WTC11 (cell line): ENCODE measurements at regions not wholly inside any gene's neighbourhood (a gene's known extent, or its start where the extent isn't known, plus 50 kb on each side); places are given as distances from the start of the nearest gene placed in this dataset.

Experiments
- ATAC-seq: fragments of 200-7000 bp; cut with Tn5 transposase; 2 replicates; pipeline ENCODE4 v1.10.0; 2021; ENCODE audit warnings: mild to moderate bottlenecking, moderate library complexity
- CTCF ChIA-PET: fragments of 300-600 bp; sonication (Branson Sonifier 250); formaldehyde crosslinking; loops from one replicate; lab custom pipeline; 2021; ENCODE audit warnings: antibody characterized with exemption; lab: Charles Lee
- POLR2A ChIA-PET: fragments of 350-600 bp; sonication (Branson Sonifier 250); formaldehyde crosslinking; loops from one replicate; lab custom pipeline; 2021; ENCODE audit warnings: antibody characterized with exemption; lab: Charles Lee
- DNase-seq: peaks from one replicate; pipeline ENCODE4 v3.0.0; 2021; ENCODE audit warnings: low spot score
- H3K27ac Mint-ChIP-seq: 2 replicates; pipeline ENCODE4 v1.8.0; 2021; ENCODE audit warnings: mixed read lengths
- H3K27me3 Mint-ChIP-seq: 2 replicates; pipeline ENCODE4 v1.8.0; 2021; ENCODE audit warnings: low read depth, mild to moderate bottlenecking, moderate library complexity, mixed read lengths
- H3K36me3 Mint-ChIP-seq: 2 replicates; pipeline ENCODE4 v1.8.0; 2021; ENCODE audit warnings: mixed read lengths
- H3K4me1 Mint-ChIP-seq: 2 replicates; pipeline ENCODE4 v1.8.0; 2022; ENCODE audit warnings: mixed read lengths
- H3K4me3 Mint-ChIP-seq: 2 replicates; pipeline ENCODE4 v1.8.0; 2021; ENCODE audit warnings: mild to moderate bottlenecking, moderate library complexity, mixed read lengths
- H3K9me3 Mint-ChIP-seq: 2 replicates; pipeline ENCODE4 v1.8.0; 2021; ENCODE audit warnings: mixed read lengths
- CREM ChIP-seq: sonication (generic); formaldehyde crosslinking; IDR thresholded peaks from 2 replicates; pipeline ENCODE4 v1.8.1; 2022; ENCODE audit warnings: mild to moderate bottlenecking, missing genetic modification reagents, moderate library complexity
- ESRRA ChIP-seq: sonication (generic); formaldehyde crosslinking; IDR thresholded peaks from 2 replicates; pipeline ENCODE4 v1.8.1; 2022; ENCODE audit warnings: mild to moderate bottlenecking, missing genetic modification reagents, borderline replicate concordance
- FOXJ3 ChIP-seq: sonication (generic); formaldehyde crosslinking; IDR thresholded peaks from 2 replicates; pipeline ENCODE4 v1.9.0; 2021; ENCODE audit warnings: missing genetic modification reagents, mild to moderate bottlenecking, borderline replicate concordance
- FOXK1 ChIP-seq: sonication (generic); formaldehyde crosslinking; IDR thresholded peaks from 2 replicates; pipeline ENCODE4 v1.8.0; 2022; ENCODE audit warnings: mild to moderate bottlenecking, moderate library complexity, missing genetic modification reagents
- GABPB1 ChIP-seq: sonication (generic); formaldehyde crosslinking; IDR thresholded peaks from 2 replicates; pipeline ENCODE4 v1.8.1; 2023; ENCODE audit warnings: mild to moderate bottlenecking, missing genetic modification reagents
- MXD4 ChIP-seq: fragments of 250-450 bp; sonication (Bioruptor Pico); IDR thresholded peaks from 2 replicates; pipeline ENCODE4 v1.8.0; 2021; ENCODE audit warnings: mild to moderate bottlenecking, moderate library complexity, borderline replicate concordance
- NFATC4 ChIP-seq: fragments of 250-450 bp; sonication (Bioruptor Pico); IDR thresholded peaks from 2 replicates; pipeline ENCODE4 v1.9.0; 2021; ENCODE audit warnings: mild to moderate bottlenecking
- NFE2L1 ChIP-seq: sonication (generic); formaldehyde crosslinking; IDR thresholded peaks from 2 replicates; pipeline ENCODE4 v1.8.1; 2023; ENCODE audit warnings: missing genetic modification reagents
- RELA ChIP-seq: sonication (generic); formaldehyde crosslinking; IDR thresholded peaks from 2 replicates; pipeline ENCODE4 v1.8.1; 2022; ENCODE audit warnings: missing genetic modification reagents, mild to moderate bottlenecking, borderline replicate concordance
- RORB ChIP-seq: fragments of 250-450 bp; sonication (Bioruptor Pico); IDR thresholded peaks from 2 replicates; pipeline ENCODE4 v1.9.0; 2021; ENCODE audit warnings: mild to moderate bottlenecking
- SOX15 ChIP-seq: fragments of 250-450 bp; sonication (Bioruptor Pico); IDR thresholded peaks from 2 replicates; pipeline ENCODE4 v1.9.0; 2021; ENCODE audit warnings: mild to moderate bottlenecking
- TP53 ChIP-seq: sonication (generic); formaldehyde crosslinking; IDR thresholded peaks from 2 replicates; pipeline ENCODE4 v1.8.1; 2023; ENCODE audit warnings: mild to moderate bottlenecking, missing genetic modification reagents
- ZBTB21 ChIP-seq: sonication (generic); formaldehyde crosslinking; IDR thresholded peaks from 2 replicates; pipeline ENCODE4 v1.8.1; 2023; ENCODE audit warnings: mild to moderate bottlenecking, missing genetic modification reagents, borderline replicate concordance
- ZNF121 ChIP-seq: sonication (generic); formaldehyde crosslinking; IDR thresholded peaks from 2 replicates; pipeline ENCODE4 v1.8.0; 2023; ENCODE audit warnings: missing genetic modification reagents
- ZNF219 ChIP-seq: sonication (generic); formaldehyde crosslinking; IDR thresholded peaks from 2 replicates; pipeline ENCODE4 v1.8.0; 2023; ENCODE audit warnings: missing genetic modification reagents, mild to moderate bottlenecking, borderline replicate concordance
- ZNF232 ChIP-seq: sonication (generic); formaldehyde crosslinking; IDR thresholded peaks from 2 replicates; pipeline ENCODE4 v1.8.0; 2022; ENCODE audit warnings: mild to moderate bottlenecking, missing genetic modification reagents
- ZNF317 ChIP-seq: sonication (generic); formaldehyde crosslinking; IDR thresholded peaks from 2 replicates; pipeline ENCODE4 v1.8.1; 2023; ENCODE audit warnings: low read depth, mild to moderate bottlenecking, moderate library complexity, missing genetic modification reagents, borderline replicate concordance
- ZNF396 ChIP-seq: fragments of 250-450 bp; sonication (Bioruptor Pico); IDR thresholded peaks from 2 replicates; pipeline ENCODE4 v1.8.0; 2021; ENCODE audit warnings: mild to moderate bottlenecking, moderate library complexity, borderline replicate concordance
- TF ChIP-seq, protein P1 (sequence below): sonication (generic); formaldehyde crosslinking; conservative IDR thresholded peaks from 2 replicates; pipeline ENCODE4 v1.8.1; 2023; ENCODE audit warnings: mild to moderate bottlenecking, low read depth, missing genetic modification reagents, moderate library complexity
- TF ChIP-seq, protein P2 (sequence below): fragments of 250-450 bp; sonication (Bioruptor Pico); IDR thresholded peaks from 2 replicates; pipeline ENCODE4 v2.1.2; 2022; ENCODE audit warnings: mild to moderate bottlenecking, moderate library complexity
- TF ChIP-seq, protein P3 (sequence below): sonication (generic); formaldehyde crosslinking; conservative IDR thresholded peaks from 2 replicates; pipeline ENCODE4 v1.8.1; 2022; ENCODE audit warnings: mild to moderate bottlenecking, missing genetic modification reagents
- TF ChIP-seq, protein P4 (sequence below): sonication (generic); formaldehyde crosslinking; IDR thresholded peaks from 2 replicates; pipeline ENCODE4 v1.8.1; 2022; ENCODE audit warnings: mild to moderate bottlenecking, missing genetic modification reagents, moderate library complexity, borderline replicate concordance
- TF ChIP-seq, protein P5 (sequence below): sonication (generic); formaldehyde crosslinking; IDR thresholded peaks from 2 replicates; pipeline ENCODE4 v1.8.1; 2023; ENCODE audit warnings: mild to moderate bottlenecking, missing genetic modification reagents
- TF ChIP-seq, protein P6 (sequence below): fragments of 250-450 bp; sonication (Bioruptor Pico); IDR thresholded peaks from 2 replicates; pipeline ENCODE4 v1.9.0; 2021; ENCODE audit warnings: mild to moderate bottlenecking
- TF ChIP-seq, protein P7 (sequence below): sonication (generic); formaldehyde crosslinking; IDR thresholded peaks from 2 replicates; pipeline ENCODE4 v1.8.0; 2023; ENCODE audit warnings: missing genetic modification reagents

DNA sequence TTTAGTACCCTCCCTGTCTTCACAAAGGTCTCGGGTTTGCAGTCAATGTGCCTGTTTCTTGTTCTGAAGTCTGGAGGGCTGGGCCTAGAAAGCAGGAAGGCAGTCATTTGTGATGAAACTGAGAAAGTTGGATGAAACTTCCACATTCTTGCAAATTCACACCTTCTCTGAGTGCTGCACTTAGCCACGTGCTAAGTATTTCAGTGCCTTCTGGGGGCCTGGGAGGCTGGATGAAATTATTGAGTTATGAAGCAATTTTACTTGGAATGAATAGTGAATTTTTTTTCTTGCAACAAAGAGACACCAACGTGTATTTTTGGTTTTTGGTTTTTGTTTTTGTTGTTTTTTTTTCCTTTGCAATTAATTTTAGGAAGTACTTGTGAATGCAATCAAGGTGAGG, 71.2 kb downstream of the MSX1 start:
- Mint-ChIP-seq H3K9me3 (peaks cover 16% of the 10 kb centered on the region), H3K4me1 (no peaks in the 10 kb centered on the region), H3K27ac (no peak overlapping the region), H3K27me3 (peaks cover 64% of the 10 kb centered on the region), H3K36me3 (no peaks in the 10 kb centered on the region), H3K4me3 (no peak overlapping the region)
- ChIA-PET POLR2A (interaction anchor here (0.6 kb wide), 1 partner anchor 916 kb away, joined by 6 read pairs; no protein-coding TSS in a partner anchor), CTCF (no interaction called here)
- ATAC-seq (no peak), DNase-seq (no peak)
- TF ChIP-seq ZBTB21 (no peak), ZNF232 (CRISPR knock-in tag) (no peak), RELA (CRISPR knock-in tag) (no peak), ESRRA (CRISPR knock-in tag) (no peak), GABPB1 (no peak), ZNF121 (no peak), NFATC4 (CRISPR knock-in tag) (no peak), CREM (CRISPR knock-in tag) (no peak), RORB (no peak), MXD4 (CRISPR knock-in tag) (no peak)
- TF ChIP-seq, protein P1, sequence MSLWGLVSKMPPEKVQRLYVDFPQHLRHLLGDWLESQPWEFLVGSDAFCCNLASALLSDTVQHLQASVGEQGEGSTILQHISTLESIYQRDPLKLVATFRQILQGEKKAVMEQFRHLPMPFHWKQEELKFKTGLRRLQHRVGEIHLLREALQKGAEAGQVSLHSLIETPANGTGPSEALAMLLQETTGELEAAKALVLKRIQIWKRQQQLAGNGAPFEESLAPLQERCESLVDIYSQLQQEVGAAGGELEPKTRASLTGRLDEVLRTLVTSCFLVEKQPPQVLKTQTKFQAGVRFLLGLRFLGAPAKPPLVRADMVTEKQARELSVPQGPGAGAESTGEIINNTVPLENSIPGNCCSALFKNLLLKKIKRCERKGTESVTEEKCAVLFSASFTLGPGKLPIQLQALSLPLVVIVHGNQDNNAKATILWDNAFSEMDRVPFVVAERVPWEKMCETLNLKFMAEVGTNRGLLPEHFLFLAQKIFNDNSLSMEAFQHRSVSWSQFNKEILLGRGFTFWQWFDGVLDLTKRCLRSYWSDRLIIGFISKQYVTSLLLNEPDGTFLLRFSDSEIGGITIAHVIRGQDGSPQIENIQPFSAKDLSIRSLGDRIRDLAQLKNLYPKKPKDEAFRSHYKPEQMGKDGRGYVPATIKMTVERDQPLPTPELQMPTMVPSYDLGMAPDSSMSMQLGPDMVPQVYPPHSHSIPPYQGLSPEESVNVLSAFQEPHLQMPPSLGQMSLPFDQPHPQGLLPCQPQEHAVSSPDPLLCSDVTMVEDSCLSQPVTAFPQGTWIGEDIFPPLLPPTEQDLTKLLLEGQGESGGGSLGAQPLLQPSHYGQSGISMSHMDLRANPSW = no peak
- TF ChIP-seq, protein P2, sequence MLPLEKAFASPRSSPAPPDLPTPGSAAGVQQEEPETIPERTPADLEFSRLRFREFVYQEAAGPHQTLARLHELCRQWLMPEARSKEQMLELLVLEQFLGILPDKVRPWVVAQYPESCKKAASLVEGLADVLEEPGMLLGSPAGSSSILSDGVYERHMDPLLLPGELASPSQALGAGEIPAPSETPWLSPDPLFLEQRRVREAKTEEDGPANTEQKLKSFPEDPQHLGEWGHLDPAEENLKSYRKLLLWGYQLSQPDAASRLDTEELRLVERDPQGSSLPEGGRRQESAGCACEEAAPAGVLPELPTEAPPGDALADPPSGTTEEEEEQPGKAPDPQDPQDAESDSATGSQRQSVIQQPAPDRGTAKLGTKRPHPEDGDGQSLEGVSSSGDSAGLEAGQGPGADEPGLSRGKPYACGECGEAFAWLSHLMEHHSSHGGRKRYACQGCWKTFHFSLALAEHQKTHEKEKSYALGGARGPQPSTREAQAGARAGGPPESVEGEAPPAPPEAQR (CRISPR knock-in tag) = no peak

DNA sequence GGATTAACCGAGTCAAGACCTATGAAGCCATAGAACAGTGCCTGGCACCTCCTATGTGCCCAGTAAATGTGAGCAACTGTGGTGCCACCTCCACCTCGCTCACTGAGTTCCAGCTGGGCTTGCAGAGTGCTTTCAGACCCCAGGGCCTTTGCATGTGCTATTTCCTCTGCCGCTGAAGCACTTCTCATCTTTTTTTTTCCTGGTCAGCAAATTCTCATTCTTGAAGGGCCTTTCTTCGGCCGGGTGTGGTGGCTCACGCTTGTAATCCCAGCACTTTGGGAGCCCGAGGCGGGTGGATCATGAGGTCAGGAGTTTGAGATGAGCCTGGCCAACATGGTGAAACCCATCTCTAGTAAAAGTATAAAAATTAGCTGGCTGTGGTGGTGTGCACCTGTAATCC, 76.5 kb downstream of the MSX1 start:
- no peak overlapping the region for H3K4me3 Mint-ChIP-seq
- no peak for TF ChIP-seq ZNF317 (CRISPR knock-in tag)
- DNase-seq (no peak), ATAC-seq (no peak)
- POLR2A ChIA-PET = no interaction called here
- no peaks in the 10 kb centered on the region for H3K36me3 Mint-ChIP-seq
- H3K27ac Mint-ChIP-seq = no peak overlapping the region
- no peaks in the 10 kb centered on the region for H3K4me1 Mint-ChIP-seq
- no peaks in the 10 kb centered on the region for H3K9me3 Mint-ChIP-seq
- CTCF ChIA-PET = no interaction called here
- peaks cover 45% of the 10 kb centered on the region for H3K27me3 Mint-ChIP-seq

DNA sequence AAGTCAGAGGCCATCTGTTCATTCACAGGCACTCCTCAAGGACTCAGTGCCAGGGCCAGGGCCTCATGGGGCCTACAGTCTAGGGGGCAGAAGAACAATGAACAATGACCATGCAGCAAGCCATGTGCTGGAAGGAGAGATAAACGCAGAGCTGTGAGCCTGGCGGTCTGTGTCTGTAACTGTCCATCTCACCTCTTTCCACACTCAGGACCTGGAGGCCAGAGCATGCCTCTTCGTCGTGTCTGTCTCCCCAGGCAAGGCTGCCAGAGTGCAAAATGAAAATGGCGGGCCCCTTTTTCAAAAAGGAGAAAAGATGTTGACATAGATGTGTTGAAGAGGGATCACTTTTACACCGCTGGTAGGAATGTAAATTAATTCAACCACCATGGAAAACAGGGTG, 78.5 kb downstream of the MSX1 start:
- Mint-ChIP-seq H3K9me3 (no peaks in the 10 kb centered on the region), H3K4me1 (no peaks in the 10 kb centered on the region), H3K27ac (no peak overlapping the region), H3K27me3 (peaks cover 33% of the 10 kb centered on the region), H3K36me3 (no peaks in the 10 kb centered on the region), H3K4me3 (no peak overlapping the region)
- DNase-seq (no peak), ATAC-seq (no peak)
- ChIA-PET POLR2A (no interaction called here), CTCF (no interaction called here)
- TF ChIP-seq ZNF396 (no peak), TP53 (CRISPR knock-in tag) (no peak), ZNF219 (CRISPR knock-in tag) (no peak), SOX15 (CRISPR knock-in tag) (no peak), FOXJ3 (CRISPR knock-in tag) (no peak), NFE2L1 (CRISPR knock-in tag) (no peak), FOXK1 (CRISPR knock-in tag) (no peak)
- TF ChIP-seq, protein P3, sequence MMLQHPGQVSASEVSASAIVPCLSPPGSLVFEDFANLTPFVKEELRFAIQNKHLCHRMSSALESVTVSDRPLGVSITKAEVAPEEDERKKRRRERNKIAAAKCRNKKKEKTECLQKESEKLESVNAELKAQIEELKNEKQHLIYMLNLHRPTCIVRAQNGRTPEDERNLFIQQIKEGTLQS (CRISPR knock-in tag) = no peak
- TF ChIP-seq, protein P4, sequence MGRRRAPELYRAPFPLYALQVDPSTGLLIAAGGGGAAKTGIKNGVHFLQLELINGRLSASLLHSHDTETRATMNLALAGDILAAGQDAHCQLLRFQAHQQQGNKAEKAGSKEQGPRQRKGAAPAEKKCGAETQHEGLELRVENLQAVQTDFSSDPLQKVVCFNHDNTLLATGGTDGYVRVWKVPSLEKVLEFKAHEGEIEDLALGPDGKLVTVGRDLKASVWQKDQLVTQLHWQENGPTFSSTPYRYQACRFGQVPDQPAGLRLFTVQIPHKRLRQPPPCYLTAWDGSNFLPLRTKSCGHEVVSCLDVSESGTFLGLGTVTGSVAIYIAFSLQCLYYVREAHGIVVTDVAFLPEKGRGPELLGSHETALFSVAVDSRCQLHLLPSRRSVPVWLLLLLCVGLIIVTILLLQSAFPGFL (CRISPR knock-in tag) = no peak
- TF ChIP-seq, protein P5, sequence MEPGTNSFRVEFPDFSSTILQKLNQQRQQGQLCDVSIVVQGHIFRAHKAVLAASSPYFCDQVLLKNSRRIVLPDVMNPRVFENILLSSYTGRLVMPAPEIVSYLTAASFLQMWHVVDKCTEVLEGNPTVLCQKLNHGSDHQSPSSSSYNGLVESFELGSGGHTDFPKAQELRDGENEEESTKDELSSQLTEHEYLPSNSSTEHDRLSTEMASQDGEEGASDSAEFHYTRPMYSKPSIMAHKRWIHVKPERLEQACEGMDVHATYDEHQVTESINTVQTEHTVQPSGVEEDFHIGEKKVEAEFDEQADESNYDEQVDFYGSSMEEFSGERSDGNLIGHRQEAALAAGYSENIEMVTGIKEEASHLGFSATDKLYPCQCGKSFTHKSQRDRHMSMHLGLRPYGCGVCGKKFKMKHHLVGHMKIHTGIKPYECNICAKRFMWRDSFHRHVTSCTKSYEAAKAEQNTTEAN (CRISPR knock-in tag) = no peak
- TF ChIP-seq, protein P6, sequence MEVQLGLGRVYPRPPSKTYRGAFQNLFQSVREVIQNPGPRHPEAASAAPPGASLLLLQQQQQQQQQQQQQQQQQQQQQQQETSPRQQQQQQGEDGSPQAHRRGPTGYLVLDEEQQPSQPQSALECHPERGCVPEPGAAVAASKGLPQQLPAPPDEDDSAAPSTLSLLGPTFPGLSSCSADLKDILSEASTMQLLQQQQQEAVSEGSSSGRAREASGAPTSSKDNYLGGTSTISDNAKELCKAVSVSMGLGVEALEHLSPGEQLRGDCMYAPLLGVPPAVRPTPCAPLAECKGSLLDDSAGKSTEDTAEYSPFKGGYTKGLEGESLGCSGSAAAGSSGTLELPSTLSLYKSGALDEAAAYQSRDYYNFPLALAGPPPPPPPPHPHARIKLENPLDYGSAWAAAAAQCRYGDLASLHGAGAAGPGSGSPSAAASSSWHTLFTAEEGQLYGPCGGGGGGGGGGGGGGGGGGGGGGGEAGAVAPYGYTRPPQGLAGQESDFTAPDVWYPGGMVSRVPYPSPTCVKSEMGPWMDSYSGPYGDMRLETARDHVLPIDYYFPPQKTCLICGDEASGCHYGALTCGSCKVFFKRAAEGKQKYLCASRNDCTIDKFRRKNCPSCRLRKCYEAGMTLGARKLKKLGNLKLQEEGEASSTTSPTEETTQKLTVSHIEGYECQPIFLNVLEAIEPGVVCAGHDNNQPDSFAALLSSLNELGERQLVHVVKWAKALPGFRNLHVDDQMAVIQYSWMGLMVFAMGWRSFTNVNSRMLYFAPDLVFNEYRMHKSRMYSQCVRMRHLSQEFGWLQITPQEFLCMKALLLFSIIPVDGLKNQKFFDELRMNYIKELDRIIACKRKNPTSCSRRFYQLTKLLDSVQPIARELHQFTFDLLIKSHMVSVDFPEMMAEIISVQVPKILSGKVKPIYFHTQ = no peak
- TF ChIP-seq, protein P7, sequence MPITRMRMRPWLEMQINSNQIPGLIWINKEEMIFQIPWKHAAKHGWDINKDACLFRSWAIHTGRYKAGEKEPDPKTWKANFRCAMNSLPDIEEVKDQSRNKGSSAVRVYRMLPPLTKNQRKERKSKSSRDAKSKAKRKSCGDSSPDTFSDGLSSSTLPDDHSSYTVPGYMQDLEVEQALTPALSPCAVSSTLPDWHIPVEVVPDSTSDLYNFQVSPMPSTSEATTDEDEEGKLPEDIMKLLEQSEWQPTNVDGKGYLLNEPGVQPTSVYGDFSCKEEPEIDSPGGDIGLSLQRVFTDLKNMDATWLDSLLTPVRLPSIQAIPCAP (CRISPR knock-in tag) = no peak
